Activated naive CD8-positive, alpha-beta T cell treated with anti-CD3 and anti-CD28 coated beads, Interleukin-2, amount 50 U/mL, for 24 hours (primary cell): ENCODE measurements at regions not wholly inside any gene's neighbourhood (a gene's known extent, or its start where the extent isn't known, plus 50 kb on each side); places are given as distances from the start of the nearest gene placed in this dataset.

Source experiments
- ATAC-seq: fragments of 150-1000 bp; cut with Tn5 transposase; one replicate; pipeline ENCODE4 v1.10.0; 2021
- DNase-seq: peaks from one replicate; pipeline ENCODE4 v3.0.0; 2021
- H3K27ac Mint-ChIP-seq: one replicate; pipeline ENCODE4 v1.8.0; 2021; ENCODE audit warnings: mild to moderate bottlenecking, mixed read lengths
- H3K27me3 Mint-ChIP-seq: one replicate; pipeline ENCODE4 v1.8.0; 2021; ENCODE audit warnings: mixed read lengths
- H3K36me3 Mint-ChIP-seq: one replicate; pipeline ENCODE4 v1.8.0; 2021; ENCODE audit warnings: low read depth, mixed read lengths
- H3K4me1 Mint-ChIP-seq: one replicate; pipeline ENCODE4 v1.8.0; 2021; ENCODE audit warnings: mixed read lengths
- H3K4me3 Mint-ChIP-seq: one replicate; pipeline ENCODE4 v1.8.0; 2021; ENCODE audit warnings: mild to moderate bottlenecking, moderate library complexity, mixed read lengths
- H3K9me3 Mint-ChIP-seq: one replicate; pipeline ENCODE4 v1.8.0; 2021; ENCODE audit warnings: mixed read lengths

DNA sequence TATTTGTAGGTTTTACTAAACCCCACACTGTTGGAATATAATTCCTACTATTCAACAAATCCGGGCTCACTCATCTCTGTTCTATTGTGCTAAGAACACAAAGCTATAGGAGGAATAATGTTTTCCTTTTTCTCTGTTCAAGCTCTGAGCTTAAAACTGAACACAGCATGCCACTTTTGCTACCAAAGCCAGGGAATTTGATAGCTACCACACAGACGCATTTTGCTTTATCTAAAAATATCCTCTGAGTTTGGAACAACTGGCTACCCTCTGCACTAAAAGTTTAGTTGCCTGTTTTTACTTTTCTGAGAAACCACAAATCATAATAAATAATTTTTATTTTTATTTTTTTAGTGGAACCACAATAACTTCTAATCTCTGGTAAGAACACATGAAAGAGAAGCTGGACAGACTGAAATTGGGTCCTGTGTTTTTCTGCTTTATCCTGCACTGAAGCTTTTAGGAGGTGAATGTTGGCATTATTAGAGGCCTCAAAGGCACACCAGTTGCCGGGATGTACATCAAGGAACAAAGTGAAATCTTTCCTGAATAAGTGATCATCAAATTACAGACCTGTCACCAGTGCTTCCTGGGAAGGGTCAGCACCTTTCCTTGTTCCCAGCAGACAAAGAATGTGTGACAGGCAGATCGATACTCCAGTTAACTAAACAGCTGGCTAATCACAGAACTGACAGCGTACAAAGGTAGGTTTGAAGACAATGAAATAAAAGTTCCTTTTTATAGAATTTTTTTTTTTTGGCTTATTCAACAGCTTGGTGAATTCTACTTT, 523.2 kb upstream of the TENM4 start:
- Mint-ChIP-seq H3K27me3 (no peaks in the 10 kb centered on the region), H3K36me3 (no peaks in the 10 kb centered on the region), H3K4me1 (no peaks in the 10 kb centered on the region), H3K9me3 (peaks cover 17% of the 10 kb centered on the region), H3K4me3 (no peak overlapping the region), H3K27ac (no peak overlapping the region)
- DNase-seq, result no peak
- ATAC-seq, result no peak

DNA sequence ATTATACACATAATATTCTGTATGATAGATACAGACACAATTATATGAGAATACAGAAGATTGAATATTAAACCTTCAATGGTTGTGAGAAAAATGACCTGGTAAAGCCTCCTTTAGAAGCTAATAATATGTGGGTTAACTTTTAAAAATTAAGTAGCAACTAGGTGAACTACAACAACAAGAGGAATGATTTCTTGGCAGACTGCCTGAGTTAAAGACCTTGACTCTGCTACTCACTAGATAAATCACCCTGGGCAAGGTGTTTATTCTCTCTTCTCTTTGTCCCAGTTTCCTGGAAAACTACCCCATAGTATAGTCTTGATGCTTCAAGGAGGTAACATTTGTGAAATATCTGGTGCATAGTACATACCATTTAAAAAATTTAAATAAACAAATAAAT, 519.6 kb upstream of the TENM4 start:
- Mint-ChIP-seq H3K4me3 (no peak overlapping the region), H3K27me3 (no peaks in the 10 kb centered on the region), H3K4me1 (no peaks in the 10 kb centered on the region), H3K36me3 (no peaks in the 10 kb centered on the region), H3K9me3 (peaks cover 21% of the 10 kb centered on the region), H3K27ac (no peak overlapping the region)
- DNase-seq (no peak), ATAC-seq (no peak)

DNA sequence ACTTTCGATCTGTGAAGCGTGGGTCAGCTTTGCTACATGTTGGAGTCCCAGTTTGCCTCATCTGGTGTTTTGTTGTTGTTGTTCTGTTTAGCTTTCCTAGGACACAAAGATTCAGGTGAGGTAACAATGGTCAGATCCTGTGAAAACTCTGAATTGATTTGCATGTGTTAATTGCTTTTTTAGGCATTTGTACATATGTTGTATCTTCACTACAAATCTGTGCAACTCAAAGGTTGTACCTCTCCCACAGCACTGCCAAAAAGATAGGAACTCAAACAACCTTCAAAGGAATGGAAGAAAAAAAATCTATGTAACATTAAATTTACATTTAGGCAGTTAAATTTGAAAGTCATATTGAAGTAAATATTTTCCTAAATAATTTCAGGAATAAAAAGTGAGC, 518.5 kb upstream of the TENM4 start:
- Mint-ChIP-seq H3K36me3 (no peaks in the 10 kb centered on the region), H3K27ac (no peak overlapping the region), H3K4me1 (no peaks in the 10 kb centered on the region), H3K4me3 (no peak overlapping the region), H3K27me3 (no peaks in the 10 kb centered on the region), H3K9me3 (peaks cover 21% of the 10 kb centered on the region)
- ATAC-seq, result no peak
- no peak for DNase-seq

DNA sequence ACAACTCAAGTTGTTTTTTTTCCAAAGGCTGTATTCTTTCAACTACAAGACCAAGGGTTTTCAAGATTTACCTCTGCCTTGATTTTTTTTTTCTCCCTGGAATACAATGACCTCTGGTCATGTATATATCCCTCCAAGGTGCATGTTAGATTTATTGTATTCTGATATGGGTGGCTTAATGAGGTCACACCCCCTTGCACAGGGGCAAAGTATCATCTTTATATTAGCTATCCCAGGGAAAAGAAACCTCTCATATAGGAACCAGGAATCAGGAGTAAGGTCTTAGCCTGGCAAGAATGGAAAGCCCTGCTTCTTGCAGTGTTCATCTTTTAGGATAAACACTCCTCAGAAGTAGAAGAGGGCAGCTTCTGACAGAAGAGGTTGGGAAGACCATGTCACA, 516.9 kb upstream of the TENM4 start:
- ATAC-seq (no peak), DNase-seq (no peak)
- no peak overlapping the region for H3K4me3 Mint-ChIP-seq
- H3K4me1 Mint-ChIP-seq, result no peaks in the 10 kb centered on the region
- H3K36me3 Mint-ChIP-seq, result no peaks in the 10 kb centered on the region
- no peak overlapping the region for H3K27ac Mint-ChIP-seq
- H3K27me3 Mint-ChIP-seq, result no peaks in the 10 kb centered on the region
- peaks cover 21% of the 10 kb centered on the region for H3K9me3 Mint-ChIP-seq

DNA sequence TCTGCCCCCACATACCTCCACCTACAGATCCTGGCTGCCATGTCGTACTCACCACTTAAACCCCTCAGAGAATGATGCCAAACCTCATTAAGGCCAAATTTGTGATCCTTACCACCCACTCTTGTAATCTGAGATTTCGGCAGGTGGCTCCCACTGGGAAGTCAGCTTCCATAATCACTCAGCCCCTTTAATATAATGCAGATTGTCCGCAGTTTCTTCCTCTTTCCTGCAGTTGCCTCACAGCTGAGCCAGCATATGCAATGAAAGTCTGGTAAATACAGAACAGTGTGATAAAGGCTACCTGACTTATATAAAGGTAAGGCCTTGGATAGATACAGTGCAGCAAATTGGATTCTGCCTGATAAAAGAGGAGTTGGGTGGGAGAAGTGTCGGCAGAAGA, 515.2 kb upstream of the TENM4 start:
- Mint-ChIP-seq H3K27me3 (no peaks in the 10 kb centered on the region), H3K4me1 (no peaks in the 10 kb centered on the region), H3K4me3 (no peak overlapping the region), H3K9me3 (peaks cover 21% of the 10 kb centered on the region), H3K36me3 (no peaks in the 10 kb centered on the region), H3K27ac (no peak overlapping the region)
- ATAC-seq, result no peak
- no peak for DNase-seq

DNA sequence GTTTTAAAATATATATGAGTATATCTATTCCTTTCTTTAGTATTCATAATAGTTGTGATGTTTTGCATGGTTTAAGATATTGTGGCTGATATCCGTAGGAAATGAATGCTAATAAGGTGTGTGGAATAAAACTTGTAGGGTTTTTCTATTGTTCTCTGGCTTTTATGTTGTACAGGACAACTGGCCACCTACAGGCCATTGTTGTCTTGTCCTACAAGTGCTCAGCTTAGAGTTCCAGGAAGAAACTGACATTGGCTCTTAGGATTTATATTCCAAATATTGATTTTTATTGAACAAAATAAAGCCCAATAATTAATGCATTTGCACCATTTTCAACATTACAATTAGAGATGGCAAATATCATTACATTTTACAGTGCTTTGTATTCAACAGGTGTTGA, 512.8 kb upstream of the TENM4 start:
- no peak for ATAC-seq
- Mint-ChIP-seq H3K4me1 (no peaks in the 10 kb centered on the region), H3K27me3 (no peaks in the 10 kb centered on the region), H3K4me3 (no peak overlapping the region), H3K9me3 (peaks cover 13% of the 10 kb centered on the region), H3K36me3 (no peaks in the 10 kb centered on the region), H3K27ac (no peak overlapping the region)
- DNase-seq, result no peak

DNA sequence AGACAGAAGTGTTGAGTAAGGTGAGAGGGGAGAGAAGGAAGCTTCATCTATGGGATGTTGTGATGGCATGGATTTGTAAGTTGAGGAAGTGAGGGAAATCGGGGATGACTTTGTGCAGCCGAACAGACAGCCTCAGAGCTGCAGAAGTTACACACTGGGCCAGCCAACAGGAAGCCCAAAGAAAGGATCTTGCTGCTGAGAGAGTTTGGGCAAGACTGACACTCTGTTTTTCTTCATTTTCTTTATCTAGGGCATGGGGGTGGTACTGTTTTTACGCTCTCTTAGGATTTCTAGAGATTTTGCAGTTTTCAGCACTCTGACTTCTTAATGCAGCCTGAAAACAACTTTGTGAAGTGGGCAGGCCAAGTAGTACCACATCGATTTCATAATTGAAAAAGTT, 509.9 kb upstream of the TENM4 start:
- no peak for ATAC-seq
- no peak overlapping the region for H3K4me3 Mint-ChIP-seq
- DNase-seq, result no peak
- peaks cover 7% of the 10 kb centered on the region for H3K9me3 Mint-ChIP-seq
- no peaks in the 10 kb centered on the region for H3K36me3 Mint-ChIP-seq
- H3K27ac Mint-ChIP-seq, result no peak overlapping the region
- H3K27me3 Mint-ChIP-seq, result no peaks in the 10 kb centered on the region
- H3K4me1 Mint-ChIP-seq, result no peaks in the 10 kb centered on the region

DNA sequence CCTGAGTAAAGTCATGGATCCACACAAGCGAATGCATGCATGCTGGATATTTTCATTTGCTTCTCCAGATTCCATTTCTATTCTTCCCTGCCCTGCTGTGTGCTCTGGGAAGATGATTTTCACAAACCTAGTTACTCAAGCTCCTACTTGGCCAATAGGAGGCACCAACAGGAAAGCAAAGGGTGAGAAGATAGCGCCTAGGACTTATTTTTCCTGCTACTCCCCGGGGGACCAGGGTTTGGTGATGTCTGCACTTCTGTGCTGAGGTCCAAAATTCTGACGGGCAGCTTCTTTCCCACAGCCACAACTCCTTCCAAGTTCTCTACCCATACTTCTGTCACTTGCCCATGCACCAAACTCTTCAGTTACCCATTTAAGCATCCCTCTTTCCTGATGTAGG, 509.3 kb upstream of the TENM4 start:
- Mint-ChIP-seq H3K27ac (no peak overlapping the region), H3K27me3 (no peaks in the 10 kb centered on the region), H3K36me3 (no peaks in the 10 kb centered on the region), H3K4me3 (no peak overlapping the region), H3K9me3 (peaks cover 7% of the 10 kb centered on the region), H3K4me1 (no peaks in the 10 kb centered on the region)
- no peak for ATAC-seq
- no peak for DNase-seq

DNA sequence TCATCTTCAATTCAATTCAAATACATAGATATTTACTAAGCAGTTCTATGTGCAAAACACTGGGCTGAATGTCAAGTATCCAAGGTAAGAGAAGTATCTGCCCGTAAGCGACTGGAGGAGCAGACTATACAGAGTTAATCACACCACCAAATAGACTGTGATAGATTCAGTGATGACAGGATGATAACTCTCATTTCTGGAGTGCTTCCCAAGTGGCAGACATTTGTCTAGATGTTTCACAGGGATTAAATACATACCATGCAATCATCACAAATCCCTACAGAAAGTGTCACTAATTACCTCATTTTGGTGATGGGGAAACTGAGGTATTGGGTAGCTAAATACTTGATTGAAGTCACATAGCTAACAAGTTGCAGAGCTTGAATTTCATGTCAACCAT, 508.7 kb upstream of the TENM4 start:
- no peaks in the 10 kb centered on the region for H3K4me1 Mint-ChIP-seq

DNA sequence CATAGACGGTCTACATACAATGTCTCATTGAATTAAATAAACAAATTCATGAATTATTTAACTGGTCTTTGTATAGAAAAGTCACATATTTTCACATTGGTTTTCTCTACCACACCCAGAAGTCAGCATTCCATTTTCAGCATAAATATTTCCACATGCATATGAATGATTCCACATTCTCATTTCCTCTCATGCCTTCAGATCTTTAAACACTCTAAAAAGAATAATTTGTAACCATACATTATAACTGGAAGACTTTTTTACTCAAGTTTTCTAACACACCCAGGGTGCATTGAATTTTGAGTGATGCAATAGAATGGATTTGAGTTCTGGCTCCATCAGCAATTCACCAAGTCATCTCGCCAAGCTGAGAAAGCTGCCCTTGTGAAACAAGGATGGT, 501.8 kb upstream of the TENM4 start:
- no peak for DNase-seq
- Mint-ChIP-seq H3K27ac (no peak overlapping the region), H3K27me3 (no peaks in the 10 kb centered on the region), H3K4me1 (no peaks in the 10 kb centered on the region), H3K9me3 (peaks cover 9% of the 10 kb centered on the region), H3K36me3 (no peaks in the 10 kb centered on the region), H3K4me3 (no peak overlapping the region)
- no peak for ATAC-seq

More for the DNA sequence above, 508.7 kb upstream of the TENM4 start:
- ATAC-seq, result no peak
- peaks cover 7% of the 10 kb centered on the region for H3K9me3 Mint-ChIP-seq
- no peaks in the 10 kb centered on the region for H3K36me3 Mint-ChIP-seq
- no peak overlapping the region for H3K4me3 Mint-ChIP-seq
- H3K27ac Mint-ChIP-seq, result no peak overlapping the region
- no peaks in the 10 kb centered on the region for H3K27me3 Mint-ChIP-seq
- no peak for DNase-seq

DNA sequence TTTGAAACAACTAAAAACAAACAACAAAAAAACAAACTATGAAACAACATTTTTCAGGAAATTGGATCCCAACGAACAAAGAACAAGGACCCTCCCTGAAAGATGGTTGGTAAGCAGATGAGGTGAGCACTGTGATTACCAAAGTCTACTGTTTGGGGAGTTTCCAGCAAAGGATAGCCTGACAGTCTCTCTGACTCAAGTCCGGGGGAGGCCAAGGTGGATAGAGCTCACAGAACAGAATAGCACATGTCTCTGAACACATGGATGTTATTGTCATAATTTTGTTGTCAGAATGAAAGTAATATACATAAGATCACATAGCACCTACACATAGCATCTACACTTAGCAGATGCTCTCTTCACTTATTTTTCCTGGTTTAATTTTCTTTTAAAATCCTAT, 501.3 kb upstream of the TENM4 start:
- DNase-seq, result no peak
- ATAC-seq, result no peak

DNA sequence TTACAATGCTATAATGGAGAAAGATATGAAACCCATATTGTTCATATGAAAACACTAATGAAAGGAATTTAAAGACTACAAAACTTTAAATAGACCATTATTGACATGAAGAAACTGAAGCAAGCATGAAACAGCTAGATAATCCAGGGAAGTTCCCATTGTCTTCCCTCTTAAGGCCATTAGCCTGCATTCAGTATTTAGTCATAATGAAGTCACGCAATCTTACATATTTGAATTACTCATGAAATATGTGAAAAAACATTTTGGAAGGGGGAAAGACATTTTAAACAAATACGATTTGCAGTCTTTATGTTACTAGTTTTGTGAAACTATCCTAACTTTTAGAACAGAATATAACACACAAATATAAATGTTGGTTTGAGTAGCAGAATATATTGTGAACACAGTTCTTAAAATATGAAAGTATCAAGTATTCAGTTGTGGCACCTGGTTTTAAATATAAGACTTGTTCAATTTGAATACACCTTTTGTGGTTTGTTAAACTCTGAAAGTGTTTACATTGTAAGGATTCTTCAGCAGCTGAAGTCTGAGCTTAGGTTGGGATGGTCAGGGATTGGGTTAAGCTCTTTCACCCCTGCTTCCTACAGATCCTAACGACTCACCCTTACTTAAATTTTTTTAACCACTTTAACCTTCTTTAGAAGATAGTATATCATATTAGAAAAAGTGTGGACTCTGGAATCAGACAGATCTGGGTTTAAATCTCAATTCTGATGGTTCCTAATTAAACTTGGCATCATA, 500.3 kb upstream of the TENM4 start:
- H3K4me1 Mint-ChIP-seq, result no peaks in the 10 kb centered on the region
- no peak overlapping the region for H3K4me3 Mint-ChIP-seq
- ATAC-seq, result no peak
- peaks cover 16% of the 10 kb centered on the region for H3K9me3 Mint-ChIP-seq
- no peaks in the 10 kb centered on the region for H3K27me3 Mint-ChIP-seq
- H3K27ac Mint-ChIP-seq, result no peak overlapping the region
- DNase-seq, result no peak
- H3K36me3 Mint-ChIP-seq, result no peaks in the 10 kb centered on the region

More for the DNA sequence above, 501.3 kb upstream of the TENM4 start:
- Mint-ChIP-seq H3K27ac (no peak overlapping the region), H3K4me3 (no peak overlapping the region), H3K4me1 (no peaks in the 10 kb centered on the region), H3K36me3 (no peaks in the 10 kb centered on the region), H3K27me3 (no peaks in the 10 kb centered on the region), H3K9me3 (peaks cover 9% of the 10 kb centered on the region)

DNA sequence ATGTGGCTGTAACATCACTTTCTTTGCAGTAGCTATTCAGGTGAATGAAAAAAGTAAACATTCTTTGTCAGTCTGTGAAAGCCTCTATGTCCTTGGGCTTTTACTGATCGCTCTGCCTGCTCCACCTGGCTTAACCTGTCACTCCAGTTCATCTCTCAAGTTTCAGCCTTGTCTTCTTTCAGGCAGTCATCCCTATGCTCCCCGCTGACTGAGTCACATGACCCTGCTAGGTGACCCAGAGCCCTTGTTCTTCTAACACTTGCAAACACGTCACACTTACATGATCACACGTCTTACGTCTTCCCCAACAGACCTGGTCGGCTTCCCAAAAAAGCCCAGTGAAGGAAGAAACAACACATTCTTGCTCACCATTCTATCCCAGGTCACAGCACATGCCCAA, 499.3 kb upstream of the TENM4 start:
- Mint-ChIP-seq H3K27ac (no peak overlapping the region), H3K27me3 (no peaks in the 10 kb centered on the region), H3K9me3 (peaks cover 18% of the 10 kb centered on the region), H3K4me1 (no peaks in the 10 kb centered on the region), H3K4me3 (no peak overlapping the region), H3K36me3 (no peaks in the 10 kb centered on the region)
- no peak for ATAC-seq
- no peak for DNase-seq

DNA sequence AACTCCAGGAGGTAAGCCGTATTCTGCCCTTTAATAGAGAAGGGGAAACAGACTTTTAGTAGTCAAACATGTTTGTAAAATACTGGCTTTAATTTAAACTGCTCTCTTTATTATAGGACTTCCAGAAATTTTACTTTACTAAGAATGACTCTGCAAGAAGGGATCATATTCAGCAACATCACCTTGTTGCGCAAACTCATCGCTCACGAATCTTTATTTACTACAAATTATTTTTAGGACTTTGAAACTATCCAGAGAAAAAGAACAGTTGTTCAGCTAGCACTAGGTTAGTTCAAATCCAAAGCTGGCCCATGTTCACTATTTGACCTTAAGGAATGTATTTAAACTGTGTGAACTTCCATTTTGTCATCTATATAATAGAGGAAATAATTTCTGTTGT, 498.3 kb upstream of the TENM4 start:
- Mint-ChIP-seq H3K27me3 (no peaks in the 10 kb centered on the region), H3K4me1 (no peaks in the 10 kb centered on the region)
- no peak for ATAC-seq

DNA sequence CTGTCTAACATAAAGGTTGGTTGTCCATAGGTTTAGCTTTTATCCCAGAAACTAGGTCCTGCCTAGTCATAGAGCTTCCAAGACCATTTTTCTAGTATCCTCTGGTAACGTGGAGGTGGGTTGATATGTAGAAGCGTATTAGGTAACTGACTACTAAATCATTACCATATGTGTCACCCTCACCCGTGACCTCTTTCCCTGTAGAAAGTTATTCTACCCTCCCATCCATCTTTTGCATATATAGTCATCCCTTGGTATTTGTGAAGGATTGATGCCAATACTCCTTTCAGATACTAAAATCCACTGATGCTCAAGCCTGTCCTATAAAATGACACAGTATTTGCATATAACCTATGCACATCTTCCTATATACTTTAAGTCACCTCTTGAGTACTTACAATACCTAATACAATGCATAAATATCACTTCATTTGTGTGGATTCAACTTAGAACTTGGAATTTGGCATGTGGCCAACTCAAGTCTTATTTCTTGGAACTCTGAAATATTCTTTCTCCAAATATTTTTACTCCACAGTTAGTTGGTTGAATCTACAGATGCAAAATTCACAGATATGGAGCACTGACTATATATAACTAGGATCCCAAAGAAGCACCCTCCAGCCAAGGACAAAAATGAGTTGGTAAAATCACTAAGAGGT, 497.0 kb upstream of the TENM4 start:
- H3K27ac Mint-ChIP-seq, result no peak overlapping the region
- H3K4me1 Mint-ChIP-seq, result no peaks in the 10 kb centered on the region
- H3K9me3 Mint-ChIP-seq, result peaks cover 24% of the 10 kb centered on the region
- DNase-seq (no peak), ATAC-seq (no peak)
- H3K36me3 Mint-ChIP-seq, result no peaks in the 10 kb centered on the region
- no peak overlapping the region for H3K4me3 Mint-ChIP-seq
- H3K27me3 Mint-ChIP-seq, result no peaks in the 10 kb centered on the region

More for the DNA sequence above, 498.3 kb upstream of the TENM4 start:
- Mint-ChIP-seq H3K27ac (no peak overlapping the region), H3K9me3 (peaks cover 22% of the 10 kb centered on the region), H3K36me3 (no peaks in the 10 kb centered on the region), H3K4me3 (no peak overlapping the region)
- no peak for DNase-seq
